GM12891 (cell line): ENCODE measurements at regions not wholly inside any gene's neighbourhood (a gene's known extent, or its start where the extent isn't known, plus 50 kb on each side); places are given as distances from the start of the nearest gene placed in this dataset.
"Not testable (repeated sequence)": the region's sequence is repeated elsewhere in the genome, so short reads cannot be mapped to it uniquely, and the experiment has no call there.

Experiments used
- DNase-seq: peaks from one replicate; pipeline ENCODE4 v3.0.0; 2011; ENCODE audit warnings: low spot score; ENCODE audit not compliant: insufficient read length
- FAIRE-seq: peaks from 2 replicates; lab custom pipeline; 2011; peaks lifted over from hg19 to GRCh38; lab: Jason Lieb, UNC
- PAX5 ChIP-seq: IDR thresholded peaks from 2 replicates; pipeline ENCODE4 v1.6.1; 2011; ENCODE audit warnings: low read length, moderate library complexity, mild to moderate bottlenecking; ENCODE audit not compliant: insufficient read depth, severe bottlenecking
- POLR2A ChIP-seq: IDR thresholded peaks from 2 replicates; pipeline ENCODE4 v1.6.1; 2011; ENCODE audit warnings: low read depth, low read length, control low read depth
- POLR2AphosphoS5 ChIP-seq: IDR thresholded peaks from 2 replicates; pipeline ENCODE4 v1.6.1; 2011; ENCODE audit warnings: low read depth, low read length, control low read depth
- POU2F2 ChIP-seq: IDR thresholded peaks from 2 replicates; pipeline ENCODE4 v1.6.1; 2011; ENCODE audit warnings: low read depth, mild to moderate bottlenecking, control low read depth, low read length, moderate library complexity
- SPI1 ChIP-seq: IDR thresholded peaks from 2 replicates; pipeline ENCODE4 v1.6.1; 2011; ENCODE audit warnings: low read depth, low read length, control low read depth
- TAF1 ChIP-seq: IDR thresholded peaks from 2 replicates; pipeline ENCODE4 v1.6.1; 2011; ENCODE audit warnings: low read depth, low read length, control low read depth

DNA sequence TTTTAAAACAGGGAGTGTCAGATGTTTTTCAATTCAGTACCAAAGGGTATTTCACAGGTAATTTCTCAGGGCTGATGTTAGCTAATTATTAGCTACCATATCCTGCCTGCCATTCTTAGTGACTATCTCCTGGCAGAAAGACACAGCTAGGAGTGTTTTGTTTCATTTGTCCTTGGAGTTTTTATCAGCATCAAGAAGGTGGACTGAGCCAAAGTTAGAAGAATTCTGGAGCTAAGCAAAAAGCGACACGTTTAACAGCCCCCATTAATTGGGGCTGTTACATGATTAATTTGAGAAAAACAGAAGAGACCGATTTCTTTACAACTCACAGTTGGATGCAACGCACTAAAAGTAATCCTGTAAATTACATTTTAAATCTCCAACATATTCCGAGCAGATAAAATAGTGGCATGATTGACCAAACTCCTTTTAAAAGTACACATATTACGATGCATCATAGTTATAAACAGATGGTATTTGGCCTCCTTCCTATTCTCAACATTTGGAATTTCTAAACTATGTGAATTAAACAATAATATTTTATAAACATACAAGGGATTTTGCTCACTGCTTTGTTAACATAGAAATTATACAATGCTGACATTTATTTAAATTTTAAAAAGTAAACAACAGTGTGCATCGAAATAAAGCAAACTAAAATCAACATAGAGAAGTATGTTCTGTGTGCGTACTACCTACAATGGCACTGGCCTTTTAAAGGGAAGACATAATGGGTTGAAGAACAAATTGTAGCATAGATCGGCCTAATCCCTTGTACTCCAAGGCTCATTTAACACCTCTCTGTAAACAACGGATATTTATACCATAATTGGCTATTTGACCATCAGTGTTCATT lies 585.1 kb downstream of the ZEB2 start:
- DNase-seq: no peak
- no peak for TF ChIP-seq PAX5
- no peak for FAIRE-seq

DNA sequence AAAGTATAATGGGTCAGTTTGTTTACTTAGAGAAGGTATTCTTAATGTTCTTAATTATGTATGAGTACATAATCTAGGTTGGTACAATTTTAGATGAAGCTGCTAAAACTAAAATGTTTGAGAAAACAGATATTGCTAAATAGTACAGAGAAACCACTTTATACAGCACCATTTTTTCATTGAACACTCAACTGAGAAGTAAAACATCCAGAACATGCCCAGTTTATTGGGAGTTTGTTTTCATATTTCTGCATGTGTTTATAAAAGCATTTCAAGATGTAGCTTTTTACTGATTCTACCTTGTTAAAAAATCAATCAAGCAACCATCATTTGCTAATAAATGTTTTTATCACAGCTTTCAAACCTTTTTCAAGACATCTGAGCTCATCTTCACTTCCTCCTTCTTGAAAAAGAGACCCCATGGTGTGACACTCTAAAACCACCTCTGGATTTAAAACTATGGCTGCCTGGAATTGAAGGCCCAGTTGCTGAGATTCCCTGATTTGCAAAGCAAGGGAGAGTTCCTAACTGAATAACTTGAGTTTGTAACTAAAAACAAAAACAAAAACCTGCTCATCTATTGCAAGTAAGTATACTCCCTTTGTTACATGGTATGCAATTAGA lies 585.9 kb downstream of the ZEB2 start:
- TF ChIP-seq POLR2AphosphoS5 (no peak), SPI1 (peak; percentile 69), POLR2A (no peak), POU2F2 (no peak), PAX5 (no peak), TAF1 (no peak)
- no peak for FAIRE-seq

DNA sequence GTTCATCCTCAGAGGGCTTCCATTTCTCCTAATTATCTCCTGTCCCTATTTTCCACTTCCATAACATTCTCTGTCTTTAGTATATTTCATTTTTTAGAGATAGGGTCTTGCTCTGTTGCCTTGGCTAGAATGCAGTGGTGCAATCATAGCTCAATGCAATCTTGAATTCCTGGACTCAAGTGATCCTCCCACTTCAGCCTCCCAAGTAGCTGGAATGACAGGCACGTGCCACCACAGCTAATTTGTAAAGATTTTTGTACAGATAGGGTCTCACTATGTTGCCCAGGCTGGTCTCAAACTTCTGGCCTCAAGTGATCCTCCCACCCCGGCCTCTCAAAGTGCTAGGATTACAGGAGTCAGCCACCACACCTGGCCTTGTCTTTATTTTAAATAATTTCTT lies 589.0 kb downstream of the ZEB2 start:
- no peak for TF ChIP-seq TAF1
- no peak for TF ChIP-seq POLR2A
- no peak for TF ChIP-seq POU2F2
- no peak for TF ChIP-seq PAX5
- no peak for TF ChIP-seq POLR2AphosphoS5
- no peak for TF ChIP-seq SPI1
- DNase-seq (no peak), FAIRE-seq (no peak)

More for the DNA sequence above, 585.9 kb downstream of the ZEB2 start:
- no peak for DNase-seq

DNA sequence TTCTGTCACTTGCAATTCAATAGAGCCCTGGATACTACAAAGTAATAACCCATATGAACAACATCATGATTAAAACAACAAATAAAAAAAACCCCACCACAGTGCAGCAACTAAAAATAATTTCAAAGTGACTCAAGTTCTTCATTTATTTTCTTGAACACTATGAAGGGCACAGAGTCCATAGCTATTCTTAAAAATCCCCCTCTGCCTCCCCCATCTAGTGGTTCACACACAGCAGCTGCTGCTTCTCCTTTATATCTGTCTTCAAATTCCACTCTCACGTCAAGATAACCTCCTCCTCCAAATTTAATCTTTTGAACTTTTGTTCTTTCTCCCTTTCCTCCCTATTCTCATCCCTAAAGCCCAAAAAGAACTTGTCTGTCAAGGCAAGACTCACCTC lies 591.3 kb downstream of the ZEB2 start:
- TF ChIP-seq SPI1 (no peak), POU2F2 (no peak), POLR2AphosphoS5 (no peak), POLR2A (no peak), TAF1 (no peak), PAX5 (no peak)
- DNase-seq (no peak), FAIRE-seq (no peak)

DNA sequence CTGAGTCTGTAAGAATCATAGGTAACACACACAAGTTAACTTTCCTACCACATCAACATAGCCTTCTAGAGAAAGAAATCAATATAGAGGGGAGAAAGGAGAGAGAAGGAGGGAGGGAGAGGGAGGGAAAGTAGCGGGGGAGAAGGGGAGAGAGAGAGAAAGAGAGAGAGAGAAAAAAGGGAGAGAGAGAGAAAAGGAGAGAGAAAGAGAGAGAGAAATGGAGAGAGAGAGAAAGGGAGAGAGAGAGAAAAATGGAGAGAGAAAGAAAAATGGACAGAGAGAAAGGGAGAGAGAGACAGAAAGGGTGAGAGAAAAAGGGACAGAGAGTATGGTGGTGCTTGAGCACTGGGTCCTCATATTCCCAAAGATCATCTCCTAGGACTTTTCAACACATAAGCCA lies 591.7 kb downstream of the ZEB2 start:
- DNase-seq (no peak), FAIRE-seq (no peak)
- TF ChIP-seq POLR2A (no peak), POU2F2 (no peak)

DNA sequence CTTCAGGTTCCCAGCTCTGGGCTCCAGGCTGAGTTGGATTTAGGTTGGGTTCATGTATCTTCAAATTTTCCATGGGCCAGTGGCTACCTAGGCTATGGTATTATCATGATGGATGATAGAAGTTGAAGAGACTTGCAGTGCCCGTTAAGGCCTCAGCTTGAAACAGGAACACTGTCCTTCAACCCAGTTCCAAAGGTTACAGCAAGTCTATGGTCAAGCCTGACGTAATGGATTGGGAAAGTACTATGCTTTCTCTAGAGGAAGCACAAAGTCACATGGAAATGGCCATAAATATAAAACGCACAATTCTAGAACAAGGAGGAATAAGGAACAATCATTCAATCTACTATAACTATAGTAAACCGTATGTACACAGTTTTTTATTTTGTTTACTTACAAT lies 593.2 kb downstream of the ZEB2 start:
- TF ChIP-seq PAX5 (no peak), POLR2AphosphoS5 (no peak), TAF1 (no peak), SPI1 (no peak), POLR2A (no peak), POU2F2 (no peak)
- no peak for FAIRE-seq
- no peak for DNase-seq

DNA sequence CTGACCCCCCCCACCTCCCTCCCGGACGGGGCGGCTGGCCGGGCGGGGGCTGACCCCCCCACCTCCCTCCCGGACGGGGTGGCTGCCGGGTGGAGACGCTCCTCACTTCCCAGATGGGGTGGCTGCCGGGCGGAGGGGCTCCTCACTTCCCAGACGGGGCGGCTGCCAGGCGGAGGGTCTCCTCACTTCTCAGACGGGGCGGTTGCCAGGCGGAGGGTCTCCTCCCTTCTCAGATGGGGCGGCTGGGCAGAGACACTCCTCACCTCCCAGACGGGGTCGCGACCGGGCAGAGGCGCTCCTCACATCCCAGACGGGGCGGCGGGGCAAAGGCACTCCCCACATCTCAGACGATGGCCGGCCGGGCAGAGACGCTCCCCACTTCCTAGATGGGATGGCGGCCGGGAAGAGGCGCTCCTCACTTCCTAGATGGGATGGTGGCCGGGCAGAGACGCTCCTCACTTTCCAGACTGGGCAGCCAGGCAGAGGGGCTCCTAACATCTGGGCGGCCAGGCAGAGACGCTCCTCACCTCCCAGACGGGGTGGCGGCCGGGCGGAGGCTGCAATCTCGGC lies 597.6 kb downstream of the ZEB2 start:
- not testable (repeated sequence) for DNase-seq, FAIRE-seq

DNA sequence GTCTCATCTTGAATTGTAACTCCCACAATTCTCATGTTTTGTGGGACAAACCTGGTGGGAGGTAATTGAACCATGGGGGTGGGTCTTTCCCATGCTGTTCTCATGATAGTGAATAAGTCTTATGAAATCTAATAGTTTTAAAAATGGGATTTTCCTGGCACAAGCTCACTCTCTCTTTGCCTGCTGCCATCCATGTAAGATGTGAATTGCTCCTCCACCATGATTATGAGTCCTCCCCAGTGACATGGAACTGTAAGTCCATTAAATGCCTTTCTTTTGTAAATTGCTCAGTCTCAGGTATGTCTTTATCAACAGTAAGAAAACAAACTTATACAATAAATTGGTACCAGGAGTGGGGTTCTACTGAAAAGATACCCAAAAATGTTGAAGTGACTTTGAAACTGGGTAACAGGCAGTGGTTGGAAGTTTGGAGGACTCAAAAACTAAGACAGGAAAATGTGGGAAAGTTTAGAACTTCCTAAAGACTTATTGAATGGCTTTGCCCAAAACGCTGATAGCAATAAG lies 601.4 kb downstream of the ZEB2 start:
- FAIRE-seq (no peak), DNase-seq (no peak)
- TF ChIP-seq POU2F2 (no peak), POLR2A (no peak), SPI1 (no peak), PAX5 (no peak), POLR2AphosphoS5 (no peak), TAF1 (no peak)

DNA sequence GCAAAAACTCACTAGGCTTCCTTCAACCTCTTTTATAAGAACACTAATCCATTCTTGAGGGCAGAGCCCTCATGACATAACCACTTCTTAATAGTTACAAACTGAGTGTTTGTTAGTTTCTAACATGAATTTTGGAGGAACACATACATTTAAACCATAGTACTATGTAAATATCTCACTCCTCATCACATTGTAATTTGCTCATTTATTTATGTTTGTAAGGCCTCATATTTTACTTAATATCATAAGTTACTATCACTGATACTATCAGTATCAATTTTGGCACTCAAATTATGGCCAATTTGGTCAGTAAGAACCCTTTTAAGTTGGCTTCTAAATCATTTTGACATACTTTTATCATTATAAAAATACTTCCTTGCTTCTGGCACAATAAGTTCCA lies 603.1 kb downstream of the ZEB2 start:
- FAIRE-seq (no peak), DNase-seq (no peak)
- TF ChIP-seq PAX5 (no peak), POU2F2 (no peak), TAF1 (no peak), SPI1 (no peak), POLR2A (no peak), POLR2AphosphoS5 (no peak)
